Testis (tissue), 2 donors: ENCODE measurements at regions not wholly inside any gene's neighbourhood (a gene's known extent, or its start where the extent isn't known, plus 50 kb on each side); places are given as distances from the start of the nearest gene placed in this dataset.

ENCODE experiments used
- DNase-seq: peaks from one replicate; pipeline ENCODE4 v3.0.0-alpha.2; 2019
- H3K27ac ChIP-seq, 2 donors: fragments of 200-600 bp; sonication (generic); one replicate each; pipeline ENCODE4 v1.5.1; 2019
- H3K27me3 ChIP-seq: fragments of 200-600 bp; sonication (generic); one replicate; pipeline ENCODE4 v1.5.1; 2019
- H3K36me3 ChIP-seq: fragments of 200-600 bp; sonication (generic); one replicate; pipeline ENCODE4 v1.5.1; 2017; ENCODE audit warnings: low read depth; ENCODE audit errors: missing control alignments
- H3K4me1 ChIP-seq: fragments of 200-600 bp; sonication (generic); one replicate; pipeline ENCODE4 v1.5.1; 2019
- H3K4me3 ChIP-seq, 2 donors: fragments of 200-600 bp; sonication (generic); one replicate each; pipeline ENCODE4 v1.5.1; 2017 to 2019
- H3K9me3 ChIP-seq: fragments of 200-600 bp; sonication (generic); one replicate; pipeline ENCODE4 v1.5.1; 2017
- CTCF ChIP-seq, 3 experiments: fragments of 450-650 bp in 2 of 3; fragments of 200-600 bp in 1 of 3; sonication (generic) in 1 of 3; IDR thresholded peaks; one replicate each; pipeline ENCODE4 v1.5.1; 2016 to 2019; ENCODE audit warnings: antibody characterized with exemption in 3 of 3, mild to moderate bottlenecking in 2 of 3, moderate library complexity in 1 of 3
- POLR2A ChIP-seq: fragments of 450-650 bp; IDR thresholded peaks from one replicate; pipeline ENCODE4 v1.6.1; 2017; ENCODE audit warnings: antibody characterized with exemption, mild to moderate bottlenecking, moderate library complexity
- WGBS, 2 donors: methylation state at CpG; one replicate each; pipeline ENCODE4 v1.1.5; 2018; 5-methylcytosine and 5-hydroxymethylcytosine counted together
- intact Hi-C: fragments of 100-400 bp; cut with DNase I; formaldehyde crosslinking; loops from one replicate; pipeline ENCODE4 v1.15.1; 2023; ENCODE audit warnings: low total_unique reads

- Histone ChIP-seq H3K27ac (no peak overlapping the region), H3K4me1 (peaks cover 3% of the 10 kb centered on the region), H3K9me3 (no peaks in the 10 kb centered on the region), H3K27me3 (no peaks in the 10 kb centered on the region), H3K4me3 (no peak overlapping the region), H3K36me3 (no peaks in the 10 kb centered on the region)
- intact Hi-C loops: loop anchor here (10.0 kb wide), 1 partner anchor 115 kb away; no protein-coding TSS in a partner anchor
- 11 to 13% methylated on average over 1 of the region's 1 CpG for WGBS, 2 donors
- TF ChIP-seq POLR2A (no peak), CTCF (IDR thresholded peaks at IDR 0.05) (peak; percentile 57 to 85 (median 68))
- DNase-seq: peak; percentile 68
Measured at GRCh38 chr6:165729307-165729936, 66.4 kb upstream of the PDE10A start.

- TF ChIP-seq CTCF (IDR thresholded peaks at IDR 0.05) (no peak), POLR2A (no peak)
- intact Hi-C loops: loop anchor here (10.0 kb wide), 1 partner anchor 117 kb away; no protein-coding TSS in a partner anchor
Measured at GRCh38 chr6:165728216-165728615, 65.2 kb upstream of the PDE10A start.

GRCh38 chr6:165726965-165727381 lies 63.9 kb upstream of the PDE10A start:
- Histone ChIP-seq H3K27ac (no peak overlapping the region), H3K27me3 (no peaks in the 10 kb centered on the region), H3K4me1 (peaks cover 3% of the 10 kb centered on the region), H3K36me3 (no peaks in the 10 kb centered on the region), H3K4me3 (no peak overlapping the region), H3K9me3 (no peaks in the 10 kb centered on the region)
- intact Hi-C loops: loop anchor here (10.0 kb wide), 1 partner anchor 118 kb away; no protein-coding TSS in a partner anchor
- TF ChIP-seq POLR2A: no peak
- TF ChIP-seq CTCF (IDR thresholded peaks at IDR 0.05): no peak
- DNase-seq: no peak
- WGBS, 2 donors: 18 to 53% methylated on average over 17 to 23 of the region's 23 CpGs

More at GRCh38 chr6:165728216-165728615, 65.2 kb upstream of the PDE10A start:
- Histone ChIP-seq H3K4me1 (peaks cover 3% of the 10 kb centered on the region), H3K27ac (no peak overlapping the region), H3K27me3 (no peaks in the 10 kb centered on the region), H3K4me3 (no peak overlapping the region), H3K9me3 (no peaks in the 10 kb centered on the region), H3K36me3 (no peaks in the 10 kb centered on the region)
- no peak for DNase-seq
- WGBS, 2 donors: 82 to 92% methylated on average over 2 of the region's 2 CpGs

- no peak overlapping the region for H3K4me3 ChIP-seq
- no peak for DNase-seq
- H3K27me3 ChIP-seq: no peaks in the 10 kb centered on the region
- H3K9me3 ChIP-seq: no peaks in the 10 kb centered on the region
- intact Hi-C loops: loop anchor here (10.0 kb wide), 1 partner anchor 118 kb away; no protein-coding TSS in a partner anchor
- 60 to 80% methylated on average over 15 to 25 of the region's 25 CpGs for WGBS, 2 donors
- no peak overlapping the region for H3K27ac ChIP-seq
- no peaks in the 10 kb centered on the region for H3K36me3 ChIP-seq
- H3K4me1 ChIP-seq: peaks cover 3% of the 10 kb centered on the region
- TF ChIP-seq CTCF (IDR thresholded peaks at IDR 0.05) (no peak), POLR2A (no peak)
Measured at GRCh38 chr6:165726290-165726875, 63.3 kb upstream of the PDE10A start.
